ENCODE measurements at regions not wholly inside any gene's neighbourhood (a gene's known extent, or its start where the extent isn't known, plus 50 kb on each side); places are given as distances from the start of the nearest gene placed in this dataset.

GRCh38 chr20:12179692-12180091 is 262.0 kb downstream of the BTBD3 start:
- DNase-seq = no peak
- TF ChIP-seq CTCF (IDR thresholded peaks at IDR 0.05; ENCODE audit: borderline replicate concordance, extremely low read depth, low read length, poor library complexity, severe bottlenecking) = no peak
- no peak for TF ChIP-seq EZH2 (IDR thresholded peaks at IDR 0.05; ENCODE audit: borderline replicate concordance, low read depth, low read length, severe bottlenecking)

GRCh38 chr20:12180107-12180661 is 262.5 kb downstream of the BTBD3 start:
- peaks cover 2% of the 10 kb centered on the region for H3K27me3 ChIP-seq (ENCODE audit: insufficient read depth, low read length, poor library complexity)
- ATAC-seq (ENCODE audit: insufficient read depth, low read depth) (no peak), DNase-seq (no peak)
- H3K27ac ChIP-seq (ENCODE audit: low read length) = no peak overlapping the region
- no peaks in the 10 kb centered on the region for H3K9me3 ChIP-seq (ENCODE audit: insufficient read depth, low read length, severe bottlenecking)
- no peak overlapping the region for H3K4me2 ChIP-seq (ENCODE audit: insufficient read depth, low read length)
- no peak overlapping the region for H3K9ac ChIP-seq (ENCODE audit: low read depth, low read length)
- no peak overlapping the region for H2AFZ ChIP-seq (ENCODE audit: low read depth, low read length)
- TF ChIP-seq CTCF (IDR thresholded peaks at IDR 0.05; ENCODE audit: borderline replicate concordance, extremely low read depth, low read length, poor library complexity, severe bottlenecking) = no peak
- TF ChIP-seq EZH2 (IDR thresholded peaks at IDR 0.05; ENCODE audit: borderline replicate concordance, low read depth, low read length, severe bottlenecking) = no peak
- no peaks in the 10 kb centered on the region for H4K20me1 ChIP-seq (ENCODE audit: insufficient read depth, low read length)
- H3K36me3 ChIP-seq (ENCODE audit: insufficient read depth, low read length) = no peaks in the 10 kb centered on the region
- H3K4me1 ChIP-seq (ENCODE audit: insufficient read depth, low read length) = no peaks in the 10 kb centered on the region
- no peak overlapping the region for H3K4me3 ChIP-seq (ENCODE audit: low read depth in 1 of 2, low read length in 2 of 2)
- H3K79me2 ChIP-seq (ENCODE audit: insufficient read depth, low read length) = no peaks in the 10 kb centered on the region

More at GRCh38 chr20:12179692-12180091, 262.0 kb downstream of the BTBD3 start:
- Histone ChIP-seq H3K4me1 (ENCODE audit: insufficient read depth, low read length) (no peaks in the 10 kb centered on the region), H3K4me2 (ENCODE audit: insufficient read depth, low read length) (no peak overlapping the region), H3K27ac (ENCODE audit: low read length) (no peak overlapping the region), H3K36me3 (ENCODE audit: insufficient read depth, low read length) (no peaks in the 10 kb centered on the region), H3K9ac (ENCODE audit: low read depth, low read length) (no peak overlapping the region), H3K79me2 (ENCODE audit: insufficient read depth, low read length) (no peaks in the 10 kb centered on the region), H2AFZ (ENCODE audit: low read depth, low read length) (no peak overlapping the region), H3K27me3 (ENCODE audit: insufficient read depth, low read length, poor library complexity) (peaks cover 2% of the 10 kb centered on the region), H3K9me3 (ENCODE audit: insufficient read depth, low read length, severe bottlenecking) (no peaks in the 10 kb centered on the region), H3K4me3 (ENCODE audit: low read depth in 1 of 2, low read length in 2 of 2) (no peak overlapping the region), H4K20me1 (ENCODE audit: insufficient read depth, low read length) (no peaks in the 10 kb centered on the region)
- ATAC-seq (ENCODE audit: insufficient read depth, low read depth) = no peak

- no peak for ATAC-seq (ENCODE audit: insufficient read depth, low read depth)
- Histone ChIP-seq H3K9me3 (ENCODE audit: insufficient read depth, low read length, severe bottlenecking) (no peaks in the 10 kb centered on the region), H3K27me3 (ENCODE audit: insufficient read depth, low read length, poor library complexity) (no peaks in the 10 kb centered on the region), H3K4me3 (ENCODE audit: low read depth in 1 of 2, low read length in 2 of 2) (no peak overlapping the region), H3K36me3 (ENCODE audit: insufficient read depth, low read length) (no peaks in the 10 kb centered on the region), H2AFZ (ENCODE audit: low read depth, low read length) (no peak overlapping the region), H4K20me1 (ENCODE audit: insufficient read depth, low read length) (no peaks in the 10 kb centered on the region), H3K27ac (ENCODE audit: low read length) (no peak overlapping the region), H3K4me1 (ENCODE audit: insufficient read depth, low read length) (no peaks in the 10 kb centered on the region), H3K9ac (ENCODE audit: low read depth, low read length) (no peak overlapping the region), H3K4me2 (ENCODE audit: insufficient read depth, low read length) (no peak overlapping the region), H3K79me2 (ENCODE audit: insufficient read depth, low read length) (no peaks in the 10 kb centered on the region)
- DNase-seq = no peak
- TF ChIP-seq EZH2 (IDR thresholded peaks at IDR 0.05; ENCODE audit: borderline replicate concordance, low read depth, low read length, severe bottlenecking) (no peak), CTCF (IDR thresholded peaks at IDR 0.05; ENCODE audit: borderline replicate concordance, extremely low read depth, low read length, poor library complexity, severe bottlenecking) (no peak)
Observed at GRCh38 chr20:12198281-12198680, 280.6 kb downstream of the BTBD3 start.

GRCh38 chr20:12199703-12200102 is 282.0 kb downstream of the BTBD3 start:
- Histone ChIP-seq H3K36me3 (ENCODE audit: insufficient read depth, low read length) (no peaks in the 10 kb centered on the region), H3K4me1 (ENCODE audit: insufficient read depth, low read length) (no peaks in the 10 kb centered on the region), H3K27ac (ENCODE audit: low read length) (no peak overlapping the region), H3K9ac (ENCODE audit: low read depth, low read length) (no peak overlapping the region), H3K9me3 (ENCODE audit: insufficient read depth, low read length, severe bottlenecking) (no peaks in the 10 kb centered on the region), H3K79me2 (ENCODE audit: insufficient read depth, low read length) (no peaks in the 10 kb centered on the region), H4K20me1 (ENCODE audit: insufficient read depth, low read length) (no peaks in the 10 kb centered on the region), H3K27me3 (ENCODE audit: insufficient read depth, low read length, poor library complexity) (no peaks in the 10 kb centered on the region), H2AFZ (ENCODE audit: low read depth, low read length) (no peak overlapping the region), H3K4me3 (ENCODE audit: low read depth in 1 of 2, low read length in 2 of 2) (no peak overlapping the region), H3K4me2 (ENCODE audit: insufficient read depth, low read length) (no peak overlapping the region)
- TF ChIP-seq CTCF (IDR thresholded peaks at IDR 0.05; ENCODE audit: borderline replicate concordance, extremely low read depth, low read length, poor library complexity, severe bottlenecking) (no peak), EZH2 (IDR thresholded peaks at IDR 0.05; ENCODE audit: borderline replicate concordance, low read depth, low read length, severe bottlenecking) (no peak)
- no peak for ATAC-seq (ENCODE audit: insufficient read depth, low read depth)
- no peak for DNase-seq
